HG02884 (cell line): ENCODE measurements at regions not wholly inside any gene's neighbourhood (a gene's known extent, or its start where the extent isn't known, plus 50 kb on each side); places are given as distances from the start of the nearest gene placed in this dataset.
"Not testable (repeated sequence)": the region's sequence is repeated elsewhere in the genome, so short reads cannot be mapped to it uniquely, and the experiment has no call there.

Source experiments
- ATAC-seq: cut with Tn5 transposase; IDR thresholded peaks from one replicate; pipeline ENCODE4 v1.9.1; 2021; ENCODE audit warnings: mild to moderate bottlenecking, moderate library complexity; ENCODE audit not compliant: unreplicated experiment

DNA sequence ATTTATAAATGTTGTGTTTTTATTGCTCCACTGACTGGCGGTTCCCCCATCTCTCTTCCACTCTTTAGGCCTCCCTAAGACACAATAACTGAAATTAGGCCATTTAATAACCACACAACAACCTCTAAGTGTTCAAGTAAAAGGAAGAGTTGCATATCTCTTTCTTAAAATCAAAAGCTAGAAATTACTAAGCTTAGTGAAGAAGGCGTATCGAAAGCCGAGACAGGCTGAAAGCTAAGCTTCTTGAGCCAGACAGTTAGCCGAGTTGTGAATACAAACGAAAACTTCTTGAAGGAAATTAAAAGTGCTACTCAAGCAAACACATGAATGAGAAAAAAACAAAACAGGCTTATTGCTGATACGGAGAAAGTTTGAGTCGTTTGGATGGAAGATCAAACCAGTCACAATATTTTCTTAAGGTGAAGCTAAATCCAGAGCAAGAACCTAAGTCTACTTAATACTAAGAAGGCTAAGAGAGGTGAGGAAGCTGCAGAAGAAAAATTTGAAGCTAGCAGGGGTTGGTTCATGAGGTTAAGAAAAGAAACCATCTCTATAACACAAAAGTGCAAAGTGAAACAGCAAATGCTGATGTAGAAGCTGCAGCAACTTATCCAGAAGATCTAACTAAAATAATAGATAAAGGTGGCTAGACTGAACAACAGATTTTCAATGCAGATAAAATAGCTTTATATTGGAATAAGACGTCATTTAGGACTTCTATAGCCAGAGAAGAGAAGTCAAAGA lies 194.0 kb upstream of the TTC29 start:
- no peak for ATAC-seq

DNA sequence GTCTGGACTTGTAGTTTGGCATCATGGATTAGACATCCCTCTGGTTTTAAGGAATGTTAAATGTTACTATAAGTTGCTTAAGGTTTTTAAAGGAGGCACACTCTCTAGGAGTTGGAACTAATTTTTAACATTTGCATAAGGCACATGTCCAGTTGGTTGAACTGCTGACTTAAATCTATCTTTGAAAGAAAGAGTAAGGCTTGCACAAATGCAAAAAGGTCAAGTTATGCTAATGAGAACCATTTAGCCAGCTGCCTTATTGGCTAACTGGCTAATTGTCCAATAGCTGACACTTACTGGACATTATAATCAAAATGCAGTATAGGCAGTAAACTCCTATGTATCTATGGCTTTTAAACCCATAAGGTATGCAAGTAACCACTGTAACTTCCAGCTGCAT lies 206.1 kb upstream of the TTC29 start:
- ATAC-seq = no peak

DNA sequence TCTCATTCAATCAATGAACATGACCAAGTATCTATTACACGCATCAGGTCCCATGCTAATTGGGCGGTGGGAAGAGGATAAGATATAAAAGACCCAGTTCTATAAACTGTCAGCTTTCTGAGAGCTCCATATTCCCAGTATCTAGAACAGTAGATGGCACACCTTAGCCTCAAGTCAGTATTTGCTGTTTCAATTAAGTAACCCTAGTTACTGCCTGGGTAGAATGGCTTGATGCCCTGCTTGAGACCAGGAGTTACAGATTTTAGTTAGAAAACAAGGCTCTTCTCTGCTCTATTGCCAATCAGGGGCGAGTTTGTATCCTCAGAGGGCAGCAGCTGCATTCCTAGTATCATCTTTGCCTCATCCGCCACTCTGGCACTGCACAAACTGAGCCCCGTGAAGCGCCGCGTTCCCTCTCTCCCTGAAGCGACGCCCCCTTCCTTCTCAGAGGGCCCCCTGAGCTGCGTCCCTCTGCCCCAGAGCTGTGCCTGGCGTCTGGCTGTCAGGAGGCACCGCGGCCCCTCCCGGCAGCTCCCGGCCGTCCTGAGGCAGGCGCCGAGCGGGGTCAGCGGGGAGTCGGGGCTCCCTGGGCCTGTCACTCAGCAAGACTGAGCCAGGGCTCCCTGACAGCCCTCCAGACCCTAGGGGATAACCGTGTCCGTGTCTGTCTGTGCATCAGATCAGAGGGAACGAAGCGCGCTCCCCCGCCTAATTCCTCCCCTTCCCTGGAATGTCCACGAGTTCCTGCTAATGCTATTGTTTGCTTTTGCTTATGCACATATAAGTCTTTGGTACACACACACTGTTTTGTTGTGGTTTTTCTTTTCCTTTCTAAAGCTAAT lies 212.4 kb upstream of the TTC29 start:
- ATAC-seq = no peak

DNA sequence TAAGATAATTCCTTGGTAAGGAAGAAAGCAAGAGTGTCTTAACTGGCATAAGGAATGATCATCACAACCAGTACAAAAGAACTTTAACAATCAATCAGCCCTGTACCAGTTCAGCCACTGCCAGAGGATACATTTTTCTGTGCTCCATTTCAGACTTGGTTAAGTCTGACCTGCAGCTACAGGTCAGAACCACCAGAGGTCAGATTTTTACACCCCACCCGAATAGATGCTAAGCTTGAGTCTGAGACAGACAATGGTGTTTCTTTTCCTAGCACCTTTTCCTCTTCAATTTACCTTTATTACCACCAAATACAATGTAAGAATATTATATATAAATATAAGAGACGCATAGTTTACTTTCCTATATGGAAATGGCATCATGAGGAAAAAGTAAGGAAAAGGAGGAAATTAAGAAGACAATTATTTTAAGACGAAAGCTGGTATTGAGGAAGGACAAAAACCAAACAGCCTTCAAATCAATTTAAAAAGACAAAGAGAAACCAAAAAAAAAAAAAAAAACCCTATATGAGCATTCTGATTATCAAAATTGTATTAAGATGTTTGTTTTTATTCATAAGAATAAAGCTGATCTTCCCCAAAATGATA lies 215.3 kb upstream of the TTC29 start:
- ATAC-seq = peak; percentile 73

DNA sequence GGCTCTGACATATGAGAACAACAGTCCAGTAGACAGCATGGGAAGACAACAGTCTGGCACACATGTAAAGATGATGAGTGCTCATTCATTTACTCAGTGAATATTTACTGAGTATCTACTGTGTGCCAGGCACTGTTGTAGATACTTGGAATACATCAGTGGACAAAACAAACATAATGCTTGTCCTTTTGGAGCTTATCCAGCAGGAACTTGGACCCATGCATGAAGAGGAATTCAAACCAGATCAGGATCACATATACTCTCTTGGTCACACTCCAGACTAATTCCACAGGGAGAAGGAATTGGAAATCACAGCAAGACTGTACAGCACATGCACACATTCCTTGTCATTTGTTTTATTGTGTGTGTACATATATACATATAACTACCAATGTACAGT lies 217.6 kb upstream of the TTC29 start:
- no peak for ATAC-seq

DNA sequence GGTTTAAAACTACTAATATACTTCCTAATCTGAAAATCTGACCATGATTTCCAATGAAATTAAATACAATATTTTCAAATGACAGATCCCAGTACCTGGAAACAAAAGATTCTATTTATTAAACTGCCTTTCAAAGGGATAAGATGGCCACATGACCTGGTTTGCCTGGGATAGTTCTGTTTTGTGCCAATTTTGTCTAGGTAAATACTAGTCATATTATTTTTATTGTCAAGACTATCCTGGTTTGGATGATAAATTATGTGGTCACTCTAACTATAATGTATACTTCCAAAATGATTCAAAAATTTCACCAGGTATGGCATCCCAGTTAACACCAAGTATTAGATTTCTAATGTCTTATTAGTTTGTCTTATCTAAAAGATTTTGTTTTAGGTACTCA lies 222.5 kb upstream of the TTC29 start:
- not testable (repeated sequence) for ATAC-seq

DNA sequence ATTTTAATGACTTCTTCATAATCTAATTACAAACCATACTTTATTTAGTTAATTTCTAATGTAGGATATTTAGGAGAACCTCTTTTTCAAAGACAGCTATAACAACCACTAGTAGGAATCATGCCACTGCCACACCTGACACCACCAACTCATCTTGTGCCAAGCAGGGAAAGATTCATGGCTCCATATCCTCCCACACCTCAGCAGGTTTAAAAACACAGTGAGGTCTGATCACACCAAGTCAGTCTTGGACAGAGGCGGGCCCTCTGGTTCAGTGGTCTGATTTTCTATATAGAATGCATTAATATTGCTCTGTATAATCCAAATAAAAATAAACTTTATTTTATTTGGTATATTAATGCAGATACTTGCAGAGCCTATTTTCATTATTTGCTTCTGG lies 227.7 kb upstream of the TTC29 start:
- no peak for ATAC-seq

DNA sequence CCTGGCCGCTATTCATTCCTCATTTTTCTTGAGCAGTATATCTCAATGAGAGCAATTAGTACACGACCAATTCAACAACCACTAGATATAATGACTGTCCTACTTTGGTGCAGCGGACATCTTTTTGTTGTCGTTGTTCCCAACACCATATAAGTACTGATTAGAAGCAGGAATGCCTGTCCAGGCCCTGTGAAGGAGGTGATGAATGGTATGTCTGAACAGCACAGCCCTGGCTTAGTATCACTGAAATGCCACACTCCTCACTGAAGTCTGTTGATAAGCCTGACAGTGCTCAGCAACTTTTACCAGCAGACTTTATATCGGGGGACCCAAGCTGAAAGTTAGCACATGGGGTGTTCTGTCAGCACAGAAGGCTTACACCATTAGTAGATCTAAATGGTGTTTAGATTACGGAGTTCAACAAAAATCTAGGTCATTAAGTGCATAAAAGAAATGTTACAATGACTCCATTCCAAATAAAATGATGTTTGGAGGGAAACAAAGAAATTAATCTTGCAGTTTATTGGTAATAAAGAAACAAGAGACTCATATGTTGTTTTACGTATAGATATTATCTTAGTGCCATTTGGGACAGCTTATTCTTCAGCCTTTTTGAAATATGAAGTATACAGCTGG lies 228.3 kb upstream of the TTC29 start:
- ATAC-seq = no peak

DNA sequence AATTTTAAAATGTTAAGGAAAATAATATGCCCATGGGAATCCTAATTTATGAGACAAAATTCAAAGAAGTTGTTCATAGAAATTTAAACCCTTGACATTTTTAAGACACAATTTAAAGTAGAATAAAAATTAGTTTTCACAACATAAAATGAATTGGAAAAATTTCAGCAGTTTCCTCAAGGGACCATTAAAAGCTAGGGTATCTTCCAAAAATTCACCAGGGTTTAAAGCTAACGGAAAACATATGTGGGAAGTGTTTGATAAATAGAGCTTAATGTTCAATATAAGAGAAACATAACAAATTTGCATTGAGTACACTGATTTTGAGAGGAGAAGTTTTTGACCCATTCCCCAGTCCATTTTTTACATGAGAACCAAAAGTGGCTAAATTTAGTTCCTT lies 228.9 kb upstream of the TTC29 start:
- no peak for ATAC-seq

DNA sequence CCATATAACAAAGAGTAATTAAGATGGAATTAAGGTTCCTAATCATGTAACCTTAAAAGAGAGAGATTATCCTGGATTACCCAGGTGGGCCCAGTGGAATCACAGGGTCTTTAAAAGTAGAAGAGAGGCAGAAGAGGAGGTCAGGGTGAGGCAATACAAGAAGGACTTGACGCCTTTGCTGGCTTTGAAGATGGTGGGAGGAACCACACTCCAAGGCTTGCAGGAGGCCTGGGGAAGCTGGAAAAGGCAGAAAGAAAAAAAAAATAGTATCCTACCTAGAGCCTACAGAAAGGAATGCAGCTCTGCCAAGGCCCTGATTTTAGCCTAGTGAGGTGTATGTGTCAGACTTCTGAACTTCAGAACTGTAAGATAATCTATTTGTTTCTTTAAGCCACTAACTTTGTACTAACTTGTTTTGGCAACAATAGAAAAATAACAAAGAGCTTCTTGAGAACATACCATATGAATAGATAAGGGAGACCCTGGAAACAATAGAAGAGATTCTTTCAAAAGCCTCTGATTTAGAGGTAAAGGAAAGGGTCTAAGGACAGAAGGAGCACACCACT lies 229.9 kb upstream of the TTC29 start:
- no peak for ATAC-seq

DNA sequence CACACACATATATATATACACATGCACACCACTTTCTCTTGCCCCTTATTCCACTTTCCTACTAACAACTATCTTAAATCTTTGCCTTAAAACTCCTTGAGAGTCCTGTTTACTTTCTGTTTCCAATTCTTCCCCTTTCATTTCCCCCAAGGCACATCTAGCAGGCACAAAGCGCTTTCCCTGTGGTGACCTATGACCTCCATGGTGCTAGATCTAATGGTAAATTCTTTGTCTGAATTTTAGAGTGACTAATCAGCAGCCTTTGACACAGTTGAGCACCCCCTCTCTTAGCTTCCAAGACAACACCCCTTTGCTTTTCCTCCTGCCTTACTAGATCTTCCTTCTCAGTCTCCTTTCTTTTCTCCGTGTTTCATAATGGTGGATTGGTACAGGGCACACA lies 236.4 kb upstream of the TTC29 start:
- no peak for ATAC-seq

DNA sequence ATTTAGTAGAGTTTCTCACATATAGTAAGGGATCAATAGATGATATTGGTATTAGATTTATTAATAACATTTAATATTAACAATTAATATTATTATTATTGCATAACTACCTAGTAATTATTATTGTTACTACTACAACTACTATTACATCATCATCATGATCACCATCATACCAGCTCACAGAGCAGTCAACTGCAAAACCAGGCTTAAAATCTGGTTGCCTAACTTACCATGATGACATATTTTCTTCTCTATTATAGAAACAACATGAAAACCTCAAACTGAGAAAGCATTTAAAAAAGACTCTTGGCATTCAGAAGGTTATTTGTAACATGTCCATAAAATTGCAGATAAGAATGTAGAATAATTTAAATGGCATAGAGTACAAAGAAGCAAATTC lies 247.0 kb upstream of the TTC29 start:
- ATAC-seq = no peak

DNA sequence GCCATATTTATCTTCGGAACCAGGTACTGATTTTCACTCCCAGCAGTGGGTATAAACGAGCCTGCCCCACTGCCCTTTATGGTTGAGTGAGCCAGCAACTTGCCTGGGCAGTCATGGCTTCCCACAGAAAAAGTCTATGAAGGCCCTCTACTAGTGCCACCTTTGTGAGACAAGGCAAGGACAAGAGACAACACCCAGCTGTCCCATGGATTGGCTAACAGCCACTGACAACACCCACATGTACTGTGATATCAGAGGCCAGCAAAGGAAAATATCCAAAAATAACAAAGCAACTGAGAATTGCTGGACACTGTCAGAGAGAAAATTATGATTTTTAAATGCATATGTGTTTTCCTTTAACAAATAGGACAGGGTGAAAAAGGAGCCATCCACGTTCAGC lies 248.4 kb upstream of the TTC29 start:
- no peak for ATAC-seq

DNA sequence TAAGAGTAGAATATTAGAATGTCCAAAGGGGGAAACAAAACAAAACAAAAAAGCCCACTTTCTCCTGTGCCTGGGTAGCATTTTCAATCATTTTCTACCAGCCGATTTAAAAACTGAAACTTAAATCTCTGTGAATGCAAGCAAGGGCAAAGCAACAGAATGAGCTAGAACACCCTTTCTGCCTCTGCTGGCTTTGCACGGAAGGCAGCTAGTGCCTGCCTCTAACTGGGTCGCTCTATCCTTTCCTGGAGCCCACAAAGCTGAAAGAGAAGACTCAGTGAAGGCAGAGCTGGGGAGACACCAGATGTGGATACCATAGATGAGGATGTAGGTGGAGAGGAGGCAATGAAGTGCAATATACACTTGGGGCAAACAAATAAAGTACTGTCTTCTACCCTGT lies 248.9 kb upstream of the TTC29 start:
- no peak for ATAC-seq

DNA sequence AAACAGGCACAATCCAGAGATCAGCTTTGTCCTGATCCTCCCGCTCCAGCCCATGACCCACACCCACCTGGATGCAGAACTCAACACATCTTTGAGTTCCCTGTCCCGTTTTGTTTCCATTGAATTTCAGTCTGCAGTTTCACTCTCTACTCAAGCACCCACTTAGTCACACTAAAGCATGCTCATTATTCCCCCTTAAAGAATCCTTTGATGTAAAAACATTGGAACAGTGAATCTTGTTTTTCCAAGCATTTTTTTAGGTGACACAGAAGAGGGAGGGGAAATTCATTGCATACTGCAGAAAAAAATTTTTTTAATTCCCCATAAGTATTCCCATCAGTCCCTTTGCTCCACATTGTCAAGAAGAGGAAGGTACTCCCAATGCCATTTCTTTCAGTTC lies 249.7 kb upstream of the TTC29 start:
- ATAC-seq = no peak

DNA sequence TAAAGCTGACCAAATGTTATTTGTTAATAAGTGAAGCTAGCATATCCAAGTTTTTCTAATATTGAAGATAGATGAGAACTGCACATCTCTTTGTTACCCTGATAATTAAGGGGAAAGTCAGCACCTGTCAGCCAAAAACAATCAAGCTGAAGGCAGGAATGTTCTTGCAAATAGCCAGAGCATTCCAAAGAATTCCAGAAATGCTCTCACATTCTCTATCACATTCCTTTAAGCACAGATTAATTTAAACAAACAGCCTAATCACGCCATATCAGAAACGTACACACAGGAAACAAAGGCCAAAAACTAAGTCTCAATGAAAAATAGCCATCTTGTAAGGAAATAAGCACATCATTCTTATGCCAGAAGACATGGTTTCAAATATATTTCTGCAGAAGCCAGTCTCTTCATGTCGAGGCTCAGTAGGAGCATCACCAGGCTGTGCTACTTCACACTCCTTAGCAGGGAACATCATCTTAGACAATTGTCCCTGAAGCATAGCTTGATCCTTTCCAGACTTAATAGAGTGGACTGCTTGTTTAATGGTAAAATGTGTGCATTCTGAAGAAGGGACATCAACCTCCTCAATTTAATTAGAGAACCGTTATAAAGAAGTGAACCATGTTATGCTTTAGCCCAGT lies 252.9 kb upstream of the TTC29 start:
- no peak for ATAC-seq

DNA sequence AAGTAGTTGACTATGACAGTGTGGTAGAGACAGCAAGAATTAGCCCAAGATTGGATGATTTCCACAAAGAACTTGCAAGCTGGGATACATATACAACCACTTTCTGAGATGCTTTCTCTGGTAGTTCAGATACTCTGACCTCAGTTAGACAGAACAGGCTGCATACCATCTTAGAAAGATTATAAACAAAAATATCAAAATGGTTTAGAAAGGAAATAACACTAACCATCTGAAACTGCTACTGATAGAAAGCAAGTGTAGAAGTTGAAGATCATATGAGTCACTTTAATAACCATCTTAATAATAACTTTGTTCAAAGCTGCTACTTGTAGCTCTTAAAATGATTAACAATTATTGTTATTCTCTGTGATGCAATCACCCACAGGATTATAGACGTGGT lies 255.4 kb upstream of the TTC29 start:
- ATAC-seq = no peak

DNA sequence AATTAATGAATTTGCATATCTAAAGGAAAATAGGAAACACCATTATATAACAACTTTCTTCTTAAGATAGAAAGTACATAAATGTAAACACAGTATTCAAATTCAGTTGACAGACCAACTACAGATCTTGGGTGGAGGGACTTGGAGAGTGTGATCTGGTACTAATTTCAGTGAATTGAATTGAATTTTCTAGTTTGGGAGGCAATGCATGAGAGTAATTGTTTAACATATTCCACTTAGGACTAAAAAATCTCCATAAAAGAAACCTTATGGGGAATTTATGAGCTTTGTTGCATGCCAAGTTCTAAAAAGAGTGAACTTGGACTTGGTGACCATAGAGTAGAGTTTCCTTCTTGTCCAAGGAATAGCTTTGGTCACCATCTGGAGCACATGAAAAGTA lies 261.1 kb upstream of the TTC29 start:
- ATAC-seq = no peak

DNA sequence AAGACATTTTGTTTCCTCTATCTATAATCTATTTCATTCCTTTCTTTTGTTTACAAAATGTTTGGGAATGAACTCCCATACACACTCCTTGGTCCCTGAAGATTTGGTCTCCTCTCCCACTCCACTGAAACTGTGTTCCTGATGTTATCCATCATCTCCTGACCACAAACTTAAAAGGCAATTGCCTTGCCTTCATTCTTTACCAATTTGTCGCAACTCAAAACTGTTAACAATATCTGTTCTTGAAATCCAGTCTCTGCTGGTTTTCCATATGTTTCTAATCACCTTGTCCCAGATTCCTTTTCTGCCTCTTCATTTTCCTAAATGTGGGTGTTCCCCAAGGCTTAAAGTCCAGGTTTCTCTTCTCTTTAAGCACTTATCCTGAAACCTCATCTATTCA lies 262.2 kb upstream of the TTC29 start:
- no peak for ATAC-seq

DNA sequence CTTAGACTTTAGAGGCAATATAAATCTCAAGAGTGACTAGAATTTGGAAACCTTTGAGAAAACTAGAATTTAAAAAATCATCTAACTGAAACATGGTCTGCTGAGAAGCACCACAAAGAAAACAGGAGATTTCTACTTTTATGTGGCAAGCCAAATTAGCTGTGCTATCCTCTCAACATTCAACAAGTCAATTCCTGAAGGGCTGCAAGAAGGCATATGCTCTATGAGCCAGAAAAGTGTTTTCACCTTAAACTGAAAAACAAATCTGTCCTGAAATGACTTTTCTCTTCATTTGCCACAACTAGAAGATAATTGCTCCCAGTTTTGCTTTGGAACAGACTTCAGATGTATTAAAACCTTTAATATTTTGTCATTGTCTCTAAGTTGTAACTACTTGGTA lies 263.2 kb upstream of the EDNRA start:
- ATAC-seq = no peak

DNA sequence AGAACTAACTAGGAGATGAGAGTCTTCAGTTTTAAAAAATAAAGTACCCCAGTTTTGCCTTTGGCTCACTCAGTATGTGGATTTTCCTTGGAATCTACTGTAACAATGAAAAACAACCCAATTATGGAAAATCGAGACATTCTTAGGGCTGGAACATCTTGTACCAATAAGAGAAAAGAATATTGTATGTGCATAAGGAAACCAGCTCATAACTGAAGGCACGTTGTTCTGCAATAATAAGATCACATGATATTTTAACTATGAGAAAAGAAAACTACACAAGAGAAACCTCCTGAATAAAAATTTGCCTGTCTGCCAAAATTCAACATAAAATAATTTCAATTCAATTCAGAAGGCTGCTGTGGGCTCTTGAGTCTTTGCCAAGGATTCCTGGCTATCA lies 261.8 kb upstream of the EDNRA start:
- ATAC-seq = no peak
